Vagina (tissue), 2 donors: ENCODE measurements at regions not wholly inside any gene's neighbourhood (a gene's known extent, or its start where the extent isn't known, plus 50 kb on each side); places are given as distances from the start of the nearest gene placed in this dataset.

ENCODE experiments used
- CTCF ChIP-seq, 3 experiments: fragments of 450-650 bp in 2 of 3; fragments of 200-600 bp in 1 of 3; sonication (generic) in 1 of 3; IDR thresholded peaks; one replicate each; pipeline ENCODE4 v1.5.1; 2017 to 2019; ENCODE audit warnings: antibody characterized with exemption in 3 of 3, mild to moderate bottlenecking in 2 of 3, moderate library complexity in 2 of 3
- POLR2AphosphoS5 ChIP-seq, 2 donors: sonication (generic); formaldehyde crosslinking; IDR thresholded peaks; one replicate each; pipeline ENCODE4 v1.9.0; 2017; ENCODE audit warnings: antibody characterized with exemption in 2 of 2, mild to moderate bottlenecking in 2 of 2, low read depth in 1 of 2; ENCODE audit not compliant: insufficient read depth in 1 of 2

- TF ChIP-seq CTCF (IDR thresholded peaks at IDR 0.05) (no peak), POLR2AphosphoS5 (IDR thresholded peaks at IDR 0.05; ENCODE audit: insufficient read depth in 1 of 2, low read depth in 1 of 2) (no peak)
These were observed 503.2 kb upstream of the CNTNAP5 start for GRCh38 chr2:123521854-123522253.
